ENCODE measurements at regions not wholly inside any gene's neighbourhood (a gene's known extent, or its start where the extent isn't known, plus 50 kb on each side); places are given as distances from the start of the nearest gene placed in this dataset.

DNA sequence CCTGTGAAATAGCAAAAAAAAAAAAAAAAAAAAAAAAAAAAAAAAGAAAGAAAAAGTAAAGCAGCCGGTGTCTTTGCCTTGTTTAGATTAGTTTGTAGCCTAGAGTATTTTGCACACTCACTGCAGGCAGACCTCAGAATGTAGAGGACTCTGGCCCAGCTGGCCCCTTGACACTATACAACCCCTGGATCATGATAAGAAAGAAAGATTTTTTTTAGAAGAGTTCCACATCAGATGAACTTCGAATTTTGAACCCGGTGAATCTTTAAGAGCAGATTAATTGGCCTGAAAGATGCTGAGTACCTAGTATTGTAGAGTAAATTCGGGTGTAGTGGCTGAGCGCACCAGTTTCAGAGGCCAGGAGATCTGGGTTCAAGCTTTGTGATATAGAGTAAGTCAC lies 727.7 kb upstream of the GOLIM4 start:
- no peak for TF ChIP-seq CTCF (IDR thresholded peaks at IDR 0.05)
- no peak for TF ChIP-seq POLR2A (IDR thresholded peaks at IDR 0.05)
- TF ChIP-seq EP300 (IDR thresholded peaks at IDR 0.05): no peak
- TF ChIP-seq POLR2AphosphoS5 (IDR thresholded peaks at IDR 0.05): no peak

All from upper lobe of left lung (tissue), 4 donors.